NCI-H1048 (cell line): ENCODE measurements at regions not wholly inside any gene's neighbourhood (a gene's known extent, or its start where the extent isn't known, plus 50 kb on each side); places are given as distances from the start of the nearest gene placed in this dataset.

ENCODE experiments used
- DNase-seq: peaks from one replicate; lab custom pipeline; 2025; lab: John Stamatoyannopoulos, UW

DNA sequence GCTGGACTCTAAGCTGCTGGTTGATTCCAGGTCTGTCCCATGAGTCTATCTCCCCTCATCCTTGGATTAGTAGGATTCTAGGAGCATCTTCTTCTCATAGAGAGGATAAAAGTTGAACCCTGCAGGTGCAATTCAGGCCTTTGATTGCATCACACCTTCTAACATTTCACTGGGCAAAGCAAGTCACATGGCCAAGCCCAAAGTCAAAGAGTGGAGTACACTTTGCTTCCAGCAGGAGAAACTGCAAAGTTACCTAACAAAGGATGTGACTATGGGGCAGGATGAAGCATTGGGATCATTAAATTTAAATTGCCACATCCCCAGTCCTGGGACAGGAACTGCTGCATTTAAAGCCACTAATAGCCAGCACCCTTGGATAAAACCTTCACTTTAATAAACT, 51.0 kb upstream of the EGFLAM start:
- no peak for DNase-seq

DNA sequence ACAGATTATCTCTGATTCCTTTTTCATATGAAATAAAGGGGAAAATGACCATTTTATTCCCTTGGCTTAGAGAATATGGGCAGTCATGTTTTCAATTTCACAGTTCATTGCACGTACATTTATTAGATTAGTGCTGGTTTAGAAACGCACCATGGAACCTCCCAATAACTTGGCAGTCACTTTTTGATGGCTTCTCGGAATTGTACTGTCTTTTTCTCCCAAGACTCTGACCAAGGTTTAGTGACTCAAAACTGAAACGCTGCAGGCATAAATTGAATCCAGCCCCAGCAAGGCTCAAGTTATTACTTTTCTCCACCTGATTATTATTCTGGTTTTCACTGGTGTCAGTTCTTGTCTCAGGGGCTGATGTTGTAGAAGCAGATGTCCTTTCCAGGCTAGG, 55.6 kb upstream of the EGFLAM start:
- no peak for DNase-seq

DNA sequence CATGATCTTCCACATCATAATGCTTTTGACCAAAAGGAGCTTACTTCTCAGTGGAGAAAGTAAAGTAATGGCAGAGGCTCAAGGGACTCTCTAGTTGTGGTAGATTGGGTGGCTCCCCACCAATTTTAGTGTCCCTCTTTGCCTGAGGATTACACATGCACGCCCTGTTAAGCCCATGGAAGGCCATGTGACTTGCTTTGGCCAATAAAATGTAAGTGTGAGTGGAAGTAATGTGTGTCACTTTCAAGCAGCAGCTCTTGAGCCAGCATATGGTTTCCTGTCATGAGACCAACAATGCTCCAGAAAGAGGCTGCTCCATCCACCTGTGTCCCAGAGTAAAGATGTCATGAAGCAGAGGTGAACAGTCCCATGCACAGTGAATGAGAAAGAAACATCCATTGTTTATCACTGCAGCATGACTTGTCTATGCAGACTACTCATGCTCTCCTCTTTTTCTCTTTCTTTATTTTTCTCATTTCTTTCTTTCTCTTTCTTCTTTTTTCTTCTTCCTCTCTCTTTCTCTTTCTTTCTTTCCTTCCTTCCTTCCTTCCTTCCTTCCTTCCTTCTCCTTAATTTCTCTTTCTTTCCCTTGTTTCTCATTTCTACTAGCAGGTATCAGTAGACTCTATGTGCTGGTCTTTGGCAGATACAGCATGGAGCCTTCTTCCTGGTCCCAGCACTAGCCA, 57.3 kb upstream of the EGFLAM start:
- DNase-seq, result no peak

DNA sequence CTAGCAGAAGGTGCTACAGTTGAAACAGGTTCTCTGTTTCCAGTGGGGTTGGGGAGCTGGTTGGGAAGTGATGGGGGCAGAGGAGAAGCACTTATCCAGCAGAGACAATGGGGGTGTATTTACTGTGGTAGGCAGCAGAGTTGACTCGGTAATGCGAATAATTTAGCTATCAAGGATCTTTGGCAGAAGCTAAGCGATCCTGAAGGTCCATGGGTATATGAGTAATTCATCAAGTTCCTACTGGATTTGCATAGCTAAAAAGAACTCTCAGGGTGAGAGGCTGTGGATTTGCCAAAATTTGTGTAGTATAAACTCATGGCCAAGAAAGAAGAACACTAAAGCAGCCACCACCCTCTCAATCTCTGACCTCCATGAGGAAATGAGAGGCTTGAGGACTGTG, 61.2 kb upstream of the EGFLAM start:
- DNase-seq, result no peak

DNA sequence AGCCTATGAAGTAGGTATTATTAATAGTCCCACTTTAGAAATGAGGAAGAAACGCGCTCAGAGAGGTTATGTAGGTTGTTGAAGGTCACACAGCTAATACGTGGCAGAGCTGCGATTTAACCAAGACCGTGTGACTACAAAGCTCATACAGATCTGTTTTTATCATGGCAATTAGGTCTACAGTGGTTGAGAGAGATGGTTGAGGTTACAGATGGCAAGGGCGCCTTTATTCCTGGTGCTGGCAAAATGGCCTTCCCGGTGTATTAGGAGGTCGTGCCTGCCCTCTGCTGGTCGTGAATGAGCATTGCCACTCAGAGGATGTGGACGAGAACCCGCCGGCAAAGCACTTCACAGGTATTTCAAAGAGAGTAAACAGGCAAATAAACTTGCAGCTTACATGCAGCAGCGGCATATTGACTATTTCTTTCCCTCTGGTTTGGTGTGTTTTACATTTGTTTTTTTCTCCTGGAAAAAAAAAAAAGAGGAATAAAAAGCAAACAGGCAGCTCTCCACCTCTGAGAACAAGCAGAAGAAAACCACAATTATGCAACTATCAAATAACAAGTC, 65.3 kb upstream of the EGFLAM start:
- DNase-seq, result peak; percentile 33

DNA sequence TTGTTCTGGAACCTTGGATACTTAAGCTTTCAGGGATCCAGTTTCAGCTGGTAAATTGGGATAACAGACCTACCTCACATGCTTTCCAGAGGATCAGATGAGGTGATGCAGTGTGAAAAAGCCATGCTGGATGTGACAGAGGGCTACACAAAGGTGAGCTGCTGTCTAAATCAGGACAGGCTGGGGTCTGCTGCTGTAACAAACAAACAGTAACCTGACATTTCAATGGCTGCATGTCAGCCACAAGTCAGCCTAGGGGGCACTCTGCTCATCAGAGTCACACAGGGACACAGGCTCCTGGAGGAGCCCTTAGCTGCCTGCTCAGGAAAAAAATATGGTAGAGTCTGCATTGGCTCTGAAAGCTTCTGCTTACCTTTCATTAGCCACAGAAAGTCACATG, 66.7 kb upstream of the EGFLAM start:
- no peak for DNase-seq

DNA sequence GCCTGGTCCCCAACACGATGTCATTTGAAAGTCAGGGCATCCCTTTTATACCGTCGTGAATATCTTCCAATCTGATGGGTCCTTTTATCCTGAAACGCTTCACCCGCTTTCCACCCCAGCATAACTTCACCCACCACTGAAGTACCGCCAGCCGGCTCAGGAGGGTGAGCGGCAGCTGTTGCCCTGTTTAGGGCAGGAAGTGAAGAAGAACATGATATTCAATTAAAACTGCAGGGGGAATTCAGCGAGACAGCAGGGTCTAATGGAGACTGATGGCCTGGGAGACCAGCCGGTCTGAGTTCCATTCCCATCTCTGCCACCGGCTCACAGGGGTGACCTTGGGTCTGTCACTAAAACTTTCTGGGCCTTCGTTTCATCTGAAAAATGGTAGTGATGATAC, 68.2 kb upstream of the EGFLAM start:
- DNase-seq, result no peak

DNA sequence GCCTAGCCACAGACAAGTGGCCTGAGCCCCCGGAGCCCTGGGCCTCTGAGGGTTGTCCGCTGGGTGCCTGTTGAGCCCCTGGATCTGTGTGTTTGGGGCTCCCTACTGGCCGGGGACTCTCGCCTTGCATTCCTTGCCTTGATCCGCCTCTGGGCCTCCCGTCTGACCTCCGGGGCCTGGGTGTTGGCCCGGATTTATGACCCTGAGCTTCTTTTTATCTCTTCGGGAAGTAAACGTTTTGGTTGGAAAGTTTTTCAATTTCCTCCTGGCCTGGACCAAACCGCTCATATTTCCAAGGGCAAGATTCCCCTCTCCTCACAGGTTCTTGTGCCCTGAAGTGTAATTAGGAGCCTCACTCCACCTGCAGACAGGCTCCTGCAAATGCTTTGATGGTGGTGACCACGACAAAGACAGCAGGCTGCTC, 69.3 kb upstream of the EGFLAM start:
- no peak for DNase-seq

DNA sequence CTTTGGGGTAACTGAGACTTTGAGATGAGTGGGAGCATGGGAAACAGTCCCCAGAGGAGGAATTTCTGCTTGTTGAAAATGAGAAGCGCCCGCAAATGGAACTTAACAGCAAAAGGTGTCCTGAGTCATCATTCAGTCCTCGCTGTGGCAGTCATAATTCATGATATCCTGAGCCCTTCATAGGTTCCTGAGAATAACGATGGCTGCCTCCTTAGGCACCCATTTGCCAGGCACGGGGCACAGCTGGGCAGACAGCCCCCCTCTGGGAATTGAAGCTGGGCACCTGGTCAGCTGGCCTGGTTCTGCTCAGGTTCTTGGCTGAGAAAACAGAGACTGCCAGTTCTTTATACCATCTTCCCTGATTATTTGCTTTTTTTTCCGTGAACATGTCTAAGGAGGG, 69.8 kb upstream of the EGFLAM start:
- no peak for DNase-seq

DNA sequence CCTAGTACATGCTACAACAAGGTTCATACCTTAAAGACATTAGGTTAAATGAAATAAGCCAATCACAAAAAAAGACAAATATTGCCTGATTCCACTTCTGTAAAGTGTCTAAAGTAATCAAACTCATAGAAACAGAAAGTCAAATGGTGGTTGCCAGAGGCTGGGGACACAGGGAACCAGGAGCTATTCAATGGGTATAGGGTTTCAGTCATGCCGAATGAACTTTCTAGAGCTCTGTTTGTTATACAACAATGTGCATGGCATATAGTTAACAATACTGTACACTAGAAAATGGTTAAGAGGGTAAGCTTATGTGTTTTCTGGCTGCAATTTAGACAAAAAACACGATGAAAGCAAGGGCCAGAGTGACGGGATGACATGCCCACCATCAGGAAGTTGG, 70.8 kb upstream of the EGFLAM start:
- no peak for DNase-seq

DNA sequence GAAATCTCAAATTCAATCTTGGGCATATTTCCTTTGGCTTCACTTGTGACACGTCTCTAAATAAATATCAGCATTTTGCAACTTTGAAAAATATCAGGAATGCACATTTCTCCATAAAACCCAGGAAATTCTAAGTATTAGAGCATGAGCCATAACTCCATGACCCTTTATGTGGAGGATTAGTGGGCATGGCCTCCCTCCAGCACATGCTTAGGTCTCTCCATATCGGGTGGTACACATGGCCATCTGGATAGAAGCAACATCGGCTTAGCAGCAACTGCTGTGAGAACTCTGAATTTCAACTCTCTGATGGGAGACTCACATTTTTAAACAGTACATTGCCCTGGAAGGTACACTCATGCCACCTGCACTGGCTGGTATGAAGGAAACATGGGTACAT, 73.7 kb upstream of the EGFLAM start:
- no peak for DNase-seq

DNA sequence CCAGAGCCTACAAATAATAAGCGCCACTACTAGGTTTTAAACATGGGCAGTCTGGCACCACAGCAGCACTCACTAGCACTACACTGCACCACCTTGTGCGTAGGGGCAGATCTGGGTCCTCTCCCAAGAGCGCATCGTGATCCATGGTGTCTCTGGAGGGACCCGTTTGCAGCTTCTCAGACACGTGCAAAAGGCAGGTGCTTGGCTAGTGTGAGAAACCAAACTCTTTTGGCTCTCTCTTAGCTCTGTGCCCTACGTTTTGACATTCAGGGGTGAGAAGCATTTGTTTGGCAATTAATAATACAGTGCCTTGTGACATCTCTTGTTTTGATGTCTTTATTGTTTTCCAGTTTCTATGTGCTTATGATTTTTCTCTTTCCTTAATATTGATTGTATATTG, 75.4 kb upstream of the EGFLAM start:
- no peak for DNase-seq

DNA sequence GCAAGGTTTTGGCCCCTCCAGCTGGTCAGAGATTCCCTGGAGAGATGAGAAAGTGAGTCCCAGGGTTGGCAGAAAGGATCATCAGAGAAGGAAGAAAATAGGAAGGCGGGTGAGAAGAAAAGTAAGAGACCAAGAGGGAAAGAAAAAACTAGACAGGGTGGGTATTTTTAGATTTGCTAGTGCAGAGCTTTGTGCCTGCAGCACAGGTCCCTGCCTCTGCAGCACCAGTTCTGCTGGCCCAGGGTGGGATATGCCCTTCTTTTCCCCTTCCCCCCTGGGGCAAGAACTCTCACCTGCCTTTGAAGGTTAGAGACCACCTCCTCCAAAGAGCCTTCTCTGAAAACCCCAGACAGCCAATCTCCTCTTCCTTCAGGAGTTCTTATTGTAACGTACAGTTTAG, 90.3 kb upstream of the EGFLAM start:
- no peak for DNase-seq

DNA sequence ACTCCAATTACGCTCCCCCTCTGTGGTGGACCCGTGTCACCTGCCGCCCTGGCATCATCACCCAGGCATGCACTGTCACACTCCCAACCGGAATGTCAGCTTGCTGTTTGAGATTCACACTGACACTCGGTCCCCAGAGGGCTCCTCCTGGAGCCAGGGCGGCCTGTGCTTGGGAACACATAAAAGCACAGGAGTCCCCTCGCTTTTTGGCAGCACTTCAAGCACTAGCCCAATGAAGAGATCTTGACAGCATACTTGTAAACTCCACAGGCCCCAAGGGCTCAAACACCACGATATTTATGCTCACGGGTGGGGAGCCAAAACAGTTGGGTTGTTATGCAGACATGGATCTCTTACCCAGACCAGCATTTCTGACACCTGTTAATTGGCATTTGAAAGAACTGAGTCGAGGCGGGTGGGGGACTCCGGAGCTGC, 90.8 kb upstream of the EGFLAM start:
- no peak for DNase-seq

DNA sequence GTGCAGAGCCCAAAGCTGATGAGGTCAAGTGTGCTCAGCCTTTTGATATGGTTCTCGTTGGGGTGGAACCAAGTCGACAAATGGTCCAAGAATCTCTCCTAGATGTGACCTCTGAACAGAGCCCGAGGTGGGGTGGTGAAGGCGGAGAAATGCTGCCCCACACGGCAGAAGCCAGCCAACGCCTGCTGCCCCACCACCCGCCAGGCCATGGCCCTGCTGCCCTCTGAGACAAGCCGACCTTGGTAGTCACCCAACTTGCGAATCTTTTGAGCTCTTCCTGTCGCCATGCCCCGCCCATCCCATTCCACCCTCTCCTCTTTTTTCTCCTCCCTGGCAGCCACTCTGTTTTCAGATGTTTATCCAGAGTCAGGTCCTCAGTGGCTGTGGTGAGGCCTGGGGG, 91.5 kb upstream of the EGFLAM start:
- no peak for DNase-seq

DNA sequence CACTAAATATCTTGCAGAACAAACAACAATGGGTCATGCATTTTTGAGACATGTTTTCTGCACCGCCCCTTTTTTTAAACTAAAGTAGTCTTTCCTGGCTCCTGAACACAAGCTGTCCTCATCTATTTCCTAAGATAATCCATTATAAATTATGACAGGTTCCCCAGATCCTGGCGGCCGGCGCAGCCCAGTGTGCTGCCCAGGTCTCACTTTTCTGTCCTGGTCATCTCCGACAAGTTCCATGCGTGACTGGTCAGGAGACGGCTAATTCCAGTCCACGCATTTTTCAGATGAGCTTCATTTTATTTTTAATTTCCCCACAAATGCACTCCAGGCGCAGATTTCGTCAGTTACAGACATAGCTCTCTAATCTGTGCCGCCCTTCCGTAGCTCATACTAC, 92.9 kb upstream of the EGFLAM start:
- DNase-seq, result no peak

DNA sequence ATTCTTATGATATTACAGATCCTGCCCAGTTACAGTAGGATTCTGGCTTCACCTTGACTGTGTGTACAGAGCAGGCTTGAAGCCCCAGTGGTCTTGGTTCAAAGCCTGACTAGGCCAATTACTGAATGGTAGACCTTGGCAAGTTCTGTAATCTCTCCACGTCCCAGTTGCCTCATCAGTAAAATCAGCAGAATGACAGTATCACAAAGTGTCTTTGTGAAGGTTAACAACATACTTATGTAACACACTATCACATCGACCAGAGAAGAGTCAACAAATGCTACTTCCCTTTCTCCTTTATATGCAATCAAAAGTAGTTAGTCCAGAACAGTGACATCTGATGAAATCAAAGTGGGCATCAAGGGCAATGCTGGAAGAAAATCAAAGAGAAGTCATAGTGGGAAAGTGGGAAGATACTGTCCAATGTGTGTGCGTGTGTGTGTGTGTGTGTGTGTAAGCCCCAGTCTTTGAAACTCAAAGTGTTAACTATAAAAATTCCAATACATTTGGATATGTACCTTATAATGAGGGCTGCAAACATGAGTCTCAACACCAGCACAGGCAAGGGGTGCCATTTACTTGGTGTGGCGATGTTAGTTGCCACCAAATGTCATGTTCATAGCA, 93.5 kb upstream of the EGFLAM start:
- no peak for DNase-seq

DNA sequence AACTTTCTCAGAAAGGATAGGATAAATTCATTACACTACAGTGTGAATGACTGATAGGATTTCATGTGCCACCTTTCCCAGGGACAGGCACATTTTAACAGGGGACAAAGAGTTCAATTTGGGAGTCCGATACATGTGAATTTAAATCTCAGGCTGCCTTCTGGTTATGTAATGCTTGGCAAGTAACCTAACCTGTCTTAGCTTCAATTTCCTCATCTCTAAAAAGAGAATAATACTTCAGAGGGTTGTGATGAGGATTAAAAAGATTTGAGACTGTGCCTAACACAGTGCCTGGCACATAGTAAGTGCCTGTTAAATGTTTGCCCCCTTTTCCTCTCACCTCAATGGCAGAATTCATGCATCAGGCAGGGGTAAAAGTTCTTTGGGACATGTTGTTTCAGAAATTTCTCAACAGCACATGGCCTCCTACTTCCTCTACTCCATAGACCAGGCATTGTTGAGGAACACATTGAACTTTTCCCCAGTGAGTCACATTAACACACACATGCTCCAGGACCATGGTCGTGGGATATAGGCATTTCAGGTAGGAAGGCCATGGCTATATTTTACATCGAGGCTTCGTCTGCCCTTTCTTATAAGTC, 94.6 kb upstream of the EGFLAM start:
- DNase-seq, result no peak

DNA sequence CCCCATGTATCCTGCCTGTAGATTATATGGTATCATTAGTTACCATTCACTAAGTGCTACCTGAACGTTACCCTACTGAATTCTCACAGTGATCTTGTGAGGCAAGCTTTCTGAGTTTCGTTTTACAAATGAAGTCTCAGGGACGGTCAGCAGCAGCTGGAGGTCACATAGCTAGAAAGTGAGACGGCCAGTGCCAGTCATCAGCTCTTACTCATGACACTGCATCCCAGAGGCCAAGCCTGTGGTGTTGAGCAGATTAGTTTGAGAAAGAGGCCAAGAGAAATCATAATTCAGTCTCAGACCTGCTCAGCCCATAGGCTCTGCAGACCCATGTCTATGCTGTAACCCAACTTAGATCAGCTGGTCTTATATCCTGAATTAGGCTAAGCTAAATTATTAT, 95.7 kb upstream of the EGFLAM start:
- DNase-seq, result no peak

DNA sequence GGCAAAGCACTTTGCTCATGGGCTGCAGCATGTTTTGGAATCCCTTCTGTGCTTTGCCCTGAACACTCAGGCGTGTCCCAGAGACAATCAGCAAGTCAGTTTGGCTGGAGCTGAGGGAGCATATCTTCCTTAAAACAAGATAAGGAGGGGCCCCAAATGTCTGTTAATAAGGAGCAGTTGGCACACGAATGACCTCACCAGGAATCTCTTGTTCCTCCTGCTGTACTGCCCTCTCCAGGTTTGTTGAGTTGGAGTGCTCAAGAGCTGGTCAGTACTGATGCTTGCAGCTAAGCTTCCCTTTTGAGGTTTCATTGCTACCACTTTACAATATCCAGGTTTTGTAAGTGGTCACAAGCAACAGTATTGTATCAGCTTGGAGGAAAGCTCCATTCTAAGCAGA, 101.3 kb upstream of the EGFLAM start:
- DNase-seq, result no peak

DNA sequence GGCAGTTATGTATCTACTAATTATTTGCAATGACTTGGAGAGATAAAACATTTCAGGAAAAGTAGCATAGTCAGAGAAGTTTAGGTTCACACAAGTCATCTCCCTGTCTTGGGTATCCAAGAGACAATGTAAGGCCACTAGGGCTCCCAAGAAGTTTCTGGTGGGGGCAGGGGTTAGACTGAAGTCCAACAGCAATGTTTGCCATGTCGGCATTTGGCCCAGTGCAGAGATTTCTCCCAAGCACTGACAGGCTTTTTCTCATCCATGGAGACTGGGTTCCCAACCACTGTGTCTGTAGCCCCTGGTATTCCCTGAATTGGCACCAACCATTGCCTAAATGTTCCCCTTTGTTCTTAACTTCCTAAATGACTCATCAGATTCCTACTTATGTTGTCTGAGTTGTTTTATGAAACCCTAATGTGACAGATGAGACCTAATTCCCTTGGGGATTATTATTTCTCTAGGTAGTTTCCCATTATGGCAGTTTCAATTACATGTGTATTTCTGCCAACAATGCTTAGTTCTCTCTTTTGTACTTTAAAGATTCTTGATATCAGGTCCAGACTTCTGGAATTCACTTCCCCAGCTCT, 103.6 kb upstream of the EGFLAM start:
- DNase-seq, result no peak

DNA sequence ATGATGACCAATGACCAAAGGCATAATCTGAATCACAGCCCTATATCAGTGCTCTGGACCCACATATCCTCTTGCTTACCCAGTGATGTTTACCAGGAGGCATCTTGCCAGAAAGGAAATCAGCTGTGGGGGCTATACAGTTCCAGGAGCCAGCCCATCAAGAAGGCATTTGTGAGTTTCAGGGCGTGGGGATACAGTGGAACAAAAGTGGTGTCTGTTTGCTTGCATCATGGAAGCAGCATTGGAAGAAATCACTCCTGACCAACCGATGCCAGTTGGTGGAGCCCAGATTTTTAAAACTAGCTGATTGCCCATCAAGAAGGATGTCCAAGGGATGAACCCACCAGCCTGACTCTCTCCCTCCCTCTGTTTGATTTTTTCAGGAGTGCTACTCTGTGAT, 106.5 kb upstream of the EGFLAM start:
- DNase-seq, result no peak

DNA sequence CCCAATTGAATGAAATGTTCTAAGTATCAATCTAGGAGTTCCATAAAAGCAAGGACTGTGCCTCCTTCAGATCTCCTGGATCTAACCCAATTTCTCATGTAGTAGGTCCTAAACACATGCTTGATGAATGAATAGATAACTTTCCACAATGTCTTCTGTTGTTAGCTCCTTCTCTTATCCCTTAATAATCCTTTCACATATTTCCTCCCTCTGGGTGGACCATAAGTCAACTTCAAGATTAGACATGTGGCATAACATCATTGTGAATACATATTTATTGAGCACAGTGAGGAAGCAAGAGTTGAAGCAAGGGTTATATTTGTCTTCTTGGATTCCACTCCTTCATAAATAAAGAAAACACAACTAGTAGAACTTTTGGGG, 108.6 kb upstream of the EGFLAM start:
- DNase-seq, result no peak
